ENCODE measurements at regions not wholly inside any gene's neighbourhood (a gene's known extent, or its start where the extent isn't known, plus 50 kb on each side); places are given as distances from the start of the nearest gene placed in this dataset.
A peak's percentile ranks its signal among the peaks of the same experiment; 100 is the strongest.
"Not testable (repeated sequence)": the region's sequence is repeated elsewhere in the genome, so short reads cannot be mapped to it uniquely, and the experiment has no call there.

- no peak for DNase-seq (ENCODE audit: low read depth)
Measured at GRCh38 chr6:112401083-112401482, 54.0 kb downstream of the RFPL4B start.

GRCh38 chr6:112407101-112407590 lies 60.0 kb downstream of the RFPL4B start:
- peak; percentile 45 for DNase-seq (ENCODE audit: low read depth)

GRCh38 chr6:112408522-112408921 lies 61.4 kb downstream of the RFPL4B start:
- DNase-seq (ENCODE audit: low read depth): no peak

- DNase-seq (ENCODE audit: low read depth): no peak
Measured at GRCh38 chr6:112409311-112409710, 62.2 kb downstream of the RFPL4B start.

- peak; percentile 7 for DNase-seq (ENCODE audit: low read depth)
Measured at GRCh38 chr6:112413780-112414179, 66.7 kb downstream of the RFPL4B start.

GRCh38 chr6:112415366-112415765 lies 68.2 kb downstream of the RFPL4B start:
- DNase-seq (ENCODE audit: low read depth): no peak

GRCh38 chr6:112416866-112417265 lies 69.7 kb downstream of the RFPL4B start:
- DNase-seq (ENCODE audit: low read depth): no peak

- not testable (repeated sequence) for DNase-seq (ENCODE audit: low read depth)
Measured at GRCh38 chr6:112427011-112427410, 79.9 kb downstream of the RFPL4B start.

GRCh38 chr6:112427499-112427898 lies 80.4 kb downstream of the RFPL4B start:
- DNase-seq (ENCODE audit: low read depth): no peak

GRCh38 chr6:112428477-112428876 lies 81.3 kb downstream of the RFPL4B start:
- DNase-seq (ENCODE audit: low read depth): no peak

- no peak for DNase-seq (ENCODE audit: low read depth)
Measured at GRCh38 chr6:112429226-112429625, 82.1 kb downstream of the RFPL4B start.

- DNase-seq (ENCODE audit: low read depth): no peak
Measured at GRCh38 chr6:112431803-112432202, 84.7 kb downstream of the RFPL4B start.

GRCh38 chr6:112432853-112433252 lies 85.7 kb downstream of the RFPL4B start:
- DNase-seq (ENCODE audit: low read depth): no peak

- DNase-seq (ENCODE audit: low read depth): no peak
Measured at GRCh38 chr6:112433457-112433856, 86.3 kb downstream of the RFPL4B start.

GRCh38 chr6:112434896-112435435 lies 87.8 kb downstream of the RFPL4B start:
- DNase-seq (ENCODE audit: low read depth): no peak

GRCh38 chr6:112437058-112437457 lies 89.9 kb downstream of the RFPL4B start:
- DNase-seq (ENCODE audit: low read depth): no peak

- no peak for DNase-seq (ENCODE audit: low read depth)
Measured at GRCh38 chr6:112439010-112439409, 91.9 kb downstream of the RFPL4B start.

- DNase-seq (ENCODE audit: low read depth): no peak
Measured at GRCh38 chr6:112439432-112439831, 92.3 kb downstream of the RFPL4B start.

- no peak for DNase-seq (ENCODE audit: low read depth)
Measured at GRCh38 chr6:112441607-112442006, 94.5 kb downstream of the RFPL4B start.

- DNase-seq (ENCODE audit: low read depth): peak; percentile 41
Measured at GRCh38 chr6:112443179-112444065, 96.3 kb downstream of the RFPL4B start.

GRCh38 chr6:112448786-112449185 lies 101.7 kb downstream of the RFPL4B start:
- DNase-seq (ENCODE audit: low read depth): not testable (repeated sequence)

- DNase-seq (ENCODE audit: low read depth): no peak
Measured at GRCh38 chr6:112450663-112451062, 103.5 kb downstream of the RFPL4B start.

- DNase-seq (ENCODE audit: low read depth): no peak
Measured at GRCh38 chr6:112457886-112458285, 110.8 kb downstream of the RFPL4B start.
